SK-N-MC (cell line): ENCODE measurements at regions not wholly inside any gene's neighbourhood (a gene's known extent, or its start where the extent isn't known, plus 50 kb on each side); places are given as distances from the start of the nearest gene placed in this dataset.

ENCODE experiments used
- EZH2 ChIP-seq: fragments of 200-600 bp; sonication (generic); IDR thresholded peaks from one replicate; pipeline ENCODE4 v1.6.1; 2017; ENCODE audit warnings: antibody characterized with exemption
- FOXP2 ChIP-seq: optimal IDR thresholded peaks from 2 replicates; pipeline ENCODE3; 2011; ENCODE audit warnings: mild to moderate bottlenecking, moderate library complexity; ENCODE audit not compliant: insufficient read depth; ENCODE audit errors: extremely low read length, control extremely low read depth
- POLR2AphosphoS5 ChIP-seq: IDR thresholded peaks from 2 replicates; pipeline ENCODE4 v1.6.1; 2012; ENCODE audit warnings: mild to moderate bottlenecking, low read depth, low read length, borderline replicate concordance

GRCh38 chr2:75949385-75950030 lies 238.8 kb upstream of the GCFC2 start:
- TF ChIP-seq POLR2AphosphoS5 (no peak), EZH2 (no peak), FOXP2 (no peak)
